ENCODE measurements at regions not wholly inside any gene's neighbourhood (a gene's known extent, or its start where the extent isn't known, plus 50 kb on each side); places are given as distances from the start of the nearest gene placed in this dataset.

- Mint-ChIP-seq H3K36me3 (ENCODE audit: insufficient read depth) (no peaks in the 10 kb centered on the region), H3K27ac (no peak overlapping the region), H3K4me3 (ENCODE audit: low read depth) (no peak overlapping the region), H3K4me1 (ENCODE audit: low read depth) (no peaks in the 10 kb centered on the region), H3K27me3 (no peaks in the 10 kb centered on the region), H3K9me3 (ENCODE audit: low read depth) (peaks cover 7% of the 10 kb centered on the region)
- TF ChIP-seq, protein P1, sequence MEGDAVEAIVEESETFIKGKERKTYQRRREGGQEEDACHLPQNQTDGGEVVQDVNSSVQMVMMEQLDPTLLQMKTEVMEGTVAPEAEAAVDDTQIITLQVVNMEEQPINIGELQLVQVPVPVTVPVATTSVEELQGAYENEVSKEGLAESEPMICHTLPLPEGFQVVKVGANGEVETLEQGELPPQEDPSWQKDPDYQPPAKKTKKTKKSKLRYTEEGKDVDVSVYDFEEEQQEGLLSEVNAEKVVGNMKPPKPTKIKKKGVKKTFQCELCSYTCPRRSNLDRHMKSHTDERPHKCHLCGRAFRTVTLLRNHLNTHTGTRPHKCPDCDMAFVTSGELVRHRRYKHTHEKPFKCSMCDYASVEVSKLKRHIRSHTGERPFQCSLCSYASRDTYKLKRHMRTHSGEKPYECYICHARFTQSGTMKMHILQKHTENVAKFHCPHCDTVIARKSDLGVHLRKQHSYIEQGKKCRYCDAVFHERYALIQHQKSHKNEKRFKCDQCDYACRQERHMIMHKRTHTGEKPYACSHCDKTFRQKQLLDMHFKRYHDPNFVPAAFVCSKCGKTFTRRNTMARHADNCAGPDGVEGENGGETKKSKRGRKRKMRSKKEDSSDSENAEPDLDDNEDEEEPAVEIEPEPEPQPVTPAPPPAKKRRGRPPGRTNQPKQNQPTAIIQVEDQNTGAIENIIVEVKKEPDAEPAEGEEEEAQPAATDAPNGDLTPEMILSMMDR (IDR thresholded peaks at IDR 0.05; ENCODE audit: unreplicated experiment): no peak
- DNase-seq (ENCODE audit: low spot score, unreplicated experiment): no peak
Observed at GRCh38 chr15:46394463-46394862, 759.6 kb downstream of the SQOR start.

- Mint-ChIP-seq H3K36me3 (ENCODE audit: insufficient read depth) (no peaks in the 10 kb centered on the region), H3K27ac (no peak overlapping the region), H3K4me1 (ENCODE audit: low read depth) (peaks cover 5% of the 10 kb centered on the region), H3K9me3 (ENCODE audit: low read depth) (no peaks in the 10 kb centered on the region), H3K27me3 (no peaks in the 10 kb centered on the region), H3K4me3 (ENCODE audit: low read depth) (no peak overlapping the region)
- TF ChIP-seq, protein P1 (IDR thresholded peaks at IDR 0.05; ENCODE audit: unreplicated experiment): no peak
- no peak for DNase-seq (ENCODE audit: low spot score, unreplicated experiment)
Observed at GRCh38 chr15:46408312-46408711, 773.5 kb downstream of the SQOR start.

DNA sequence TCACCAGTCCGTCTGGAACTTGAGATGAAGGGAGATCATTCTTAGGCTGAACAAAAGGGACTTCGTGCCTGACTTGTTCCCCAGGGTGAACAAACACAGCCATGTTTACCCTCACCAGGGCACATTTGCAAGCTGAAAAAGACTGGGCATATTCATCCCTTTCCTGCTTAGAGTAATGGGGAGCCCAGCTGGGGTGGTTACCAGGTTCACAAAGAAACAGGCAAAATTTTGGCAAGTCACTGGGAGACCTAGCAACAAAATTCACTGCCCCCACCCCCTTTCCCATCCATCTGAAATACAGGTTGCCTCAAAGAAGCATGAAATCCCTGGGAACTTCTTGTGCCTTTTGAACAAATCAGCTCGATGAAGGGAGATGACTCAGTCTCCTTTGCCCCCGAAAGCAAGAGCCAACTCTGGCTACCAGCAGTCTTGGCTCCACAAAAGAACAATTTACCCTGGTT is 775.0 kb downstream of the SQOR start:
- Mint-ChIP-seq H3K4me1 (ENCODE audit: low read depth) (peaks cover 5% of the 10 kb centered on the region), H3K27ac (no peak overlapping the region)

GRCh38 chr15:46410705-46411104 is 775.9 kb downstream of the SQOR start:
- TF ChIP-seq, protein P1 (IDR thresholded peaks at IDR 0.05; ENCODE audit: unreplicated experiment): no peak
- no peak for DNase-seq (ENCODE audit: low spot score, unreplicated experiment)
- Mint-ChIP-seq H3K27ac (peak overlapping the region; percentile 34), H3K36me3 (ENCODE audit: insufficient read depth) (no peaks in the 10 kb centered on the region), H3K27me3 (no peaks in the 10 kb centered on the region), H3K4me3 (ENCODE audit: low read depth) (no peak overlapping the region), H3K4me1 (ENCODE audit: low read depth) (peaks cover 5% of the 10 kb centered on the region), H3K9me3 (ENCODE audit: low read depth) (no peaks in the 10 kb centered on the region)

More for the DNA sequence above, 775.0 kb downstream of the SQOR start:
- TF ChIP-seq, protein P1 (IDR thresholded peaks at IDR 0.05; ENCODE audit: unreplicated experiment): no peak
- Mint-ChIP-seq H3K36me3 (ENCODE audit: insufficient read depth) (no peaks in the 10 kb centered on the region), H3K27me3 (no peaks in the 10 kb centered on the region), H3K4me3 (ENCODE audit: low read depth) (no peak overlapping the region), H3K9me3 (ENCODE audit: low read depth) (no peaks in the 10 kb centered on the region)
- no peak for DNase-seq (ENCODE audit: low spot score, unreplicated experiment)

DNA sequence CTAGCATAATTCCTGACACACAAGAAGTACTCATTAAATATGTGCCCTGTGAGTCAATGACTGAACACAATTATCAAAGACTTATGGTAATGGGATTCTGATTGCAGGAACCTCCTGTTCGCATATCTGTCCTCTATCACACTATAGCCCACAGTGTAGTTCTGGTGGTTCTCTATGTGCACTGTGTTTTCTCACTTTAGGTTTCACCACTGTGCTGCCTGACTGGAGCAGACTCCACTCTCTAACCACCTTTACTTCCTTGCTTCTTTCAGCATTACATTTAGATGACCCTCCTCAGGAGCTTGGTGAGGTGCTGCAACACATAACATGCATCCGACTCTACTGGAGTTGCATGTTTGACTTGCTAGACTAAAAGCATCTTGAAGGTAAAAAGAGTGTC is 777.1 kb downstream of the SQOR start:
- no peak overlapping the region for H3K27ac Mint-ChIP-seq
- peaks cover 5% of the 10 kb centered on the region for H3K4me1 Mint-ChIP-seq (ENCODE audit: low read depth)
- no peaks in the 10 kb centered on the region for H3K27me3 Mint-ChIP-seq
- H3K4me3 Mint-ChIP-seq (ENCODE audit: low read depth): no peak overlapping the region
- H3K36me3 Mint-ChIP-seq (ENCODE audit: insufficient read depth): no peaks in the 10 kb centered on the region
- TF ChIP-seq, protein P1 (IDR thresholded peaks at IDR 0.05; ENCODE audit: unreplicated experiment): no peak
- no peaks in the 10 kb centered on the region for H3K9me3 Mint-ChIP-seq (ENCODE audit: low read depth)
- no peak for DNase-seq (ENCODE audit: low spot score, unreplicated experiment)

Data from progenitor cell of endocrine pancreas (in vitro differentiated cells).